ENCODE measurements at regions not wholly inside any gene's neighbourhood (a gene's known extent, or its start where the extent isn't known, plus 50 kb on each side); places are given as distances from the start of the nearest gene placed in this dataset.

DNA sequence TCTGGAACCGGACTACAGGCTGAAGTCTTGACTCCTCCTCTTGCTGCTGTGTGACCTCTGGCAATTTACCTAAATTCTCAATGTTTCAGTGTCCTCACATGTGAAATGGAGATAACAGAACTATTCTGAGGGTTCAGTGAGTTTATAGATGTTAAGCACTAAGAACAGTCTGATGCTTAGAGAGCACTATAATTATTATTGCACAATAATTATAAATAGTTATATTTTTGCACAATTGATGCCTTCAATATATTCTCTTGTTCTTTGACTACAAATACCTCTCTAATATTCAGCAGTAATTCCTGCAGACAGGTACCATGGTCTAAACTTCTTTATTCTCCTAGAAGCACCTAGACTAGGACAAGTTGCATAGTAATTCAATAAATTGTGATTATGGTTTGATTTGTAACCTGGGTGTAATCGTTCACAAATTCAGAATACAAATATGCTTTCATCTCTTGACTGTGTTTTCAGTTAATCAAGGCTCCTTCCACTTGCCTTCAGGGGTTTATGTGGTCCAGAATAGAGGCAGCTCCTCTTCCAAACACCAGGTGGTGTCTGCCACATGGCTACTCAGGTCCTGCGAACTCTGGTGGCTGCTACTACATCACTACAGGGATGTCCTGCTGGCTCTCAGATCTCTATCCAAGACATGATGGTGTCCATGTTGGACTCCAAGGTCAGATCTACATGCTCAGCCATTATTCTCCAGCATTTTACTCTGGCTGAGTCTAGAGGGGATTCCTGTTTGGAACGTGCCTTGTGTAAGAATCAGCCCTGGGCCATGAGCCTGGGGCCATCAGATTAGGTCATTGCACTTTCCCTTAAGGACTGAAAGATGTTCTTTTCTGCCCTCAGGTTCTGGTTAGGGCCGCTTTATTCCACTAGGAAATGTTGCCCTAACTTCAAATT is 103.4 kb downstream of the QRFPR start:
- DNase-seq: no peak

DNA sequence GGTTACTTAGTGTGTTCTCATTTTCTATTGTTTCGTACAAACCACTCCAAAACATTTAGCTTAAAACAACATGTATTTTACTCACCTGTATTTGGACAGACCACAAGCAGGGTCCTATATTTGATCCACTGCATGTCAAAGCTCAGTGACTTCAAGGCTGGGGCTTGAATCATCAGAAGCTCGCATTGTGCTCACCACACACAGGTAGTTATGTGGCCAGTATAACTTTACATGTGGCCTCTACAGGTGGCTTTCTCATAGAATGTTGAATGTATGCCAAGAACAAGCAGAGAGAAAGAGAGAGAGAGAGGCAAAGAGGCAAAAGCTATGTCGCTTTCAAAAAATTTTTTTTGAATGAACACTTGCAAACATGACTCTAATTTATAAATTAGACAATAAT is 107.6 kb downstream of the QRFPR start:
- no peak for DNase-seq

DNA sequence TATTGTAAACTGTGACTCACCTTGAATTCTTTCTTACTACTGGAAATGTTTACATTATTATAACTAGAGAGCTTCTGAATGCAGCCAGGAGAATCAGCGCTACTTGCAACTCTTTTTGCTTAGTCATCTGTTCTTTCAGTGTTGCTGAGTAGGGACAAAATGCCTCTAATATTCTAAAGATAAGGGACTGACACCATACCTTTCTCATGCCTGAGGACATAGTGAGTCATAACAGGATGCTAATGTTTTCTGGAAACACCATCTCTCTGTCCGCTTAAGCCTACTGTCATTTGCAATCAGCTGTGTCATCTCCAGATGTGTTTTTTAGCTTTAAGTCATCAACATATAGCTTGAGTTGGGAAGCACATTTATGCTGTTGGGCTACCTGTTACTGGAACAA is 108.3 kb downstream of the QRFPR start:
- no peak for DNase-seq

DNA sequence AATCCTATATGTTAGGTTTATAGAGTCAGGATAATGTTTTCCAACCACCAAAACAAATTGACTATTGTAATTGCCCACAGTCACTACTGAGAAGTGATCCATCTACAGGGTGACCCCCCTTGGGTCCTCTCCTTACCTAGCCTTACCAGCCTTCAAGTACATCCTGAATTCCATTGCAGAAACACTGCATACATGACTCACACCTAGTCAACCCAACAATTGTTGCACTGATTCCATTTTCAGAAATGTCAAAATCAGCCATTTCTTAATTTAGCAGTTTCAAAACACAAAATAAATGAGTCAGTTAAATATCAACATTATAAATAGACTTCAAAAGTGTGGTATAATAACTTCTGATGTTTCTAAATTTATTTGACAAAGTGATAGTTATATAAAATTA is 106.3 kb upstream of the TNIP3 start:
- no peak for DNase-seq

DNA sequence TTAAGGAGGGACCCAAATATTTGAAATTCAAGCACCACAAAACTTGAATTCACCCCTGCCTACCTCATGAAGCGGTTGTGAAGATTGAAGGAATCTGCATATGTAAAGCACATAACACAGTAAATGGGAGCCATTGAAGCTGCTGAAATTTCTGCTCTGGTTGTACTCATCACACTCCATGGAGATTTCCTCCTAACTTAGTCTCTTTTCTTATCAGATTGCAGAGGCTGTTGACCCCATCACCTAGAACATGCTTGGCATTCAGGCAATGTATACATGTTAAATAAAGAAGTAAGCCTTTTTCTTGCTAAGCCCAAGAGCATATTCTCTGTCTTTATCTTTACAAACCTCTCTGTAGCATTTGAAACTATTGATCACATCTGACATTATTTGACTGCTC is 104.9 kb upstream of the TNIP3 start:
- DNase-seq: no peak

DNA sequence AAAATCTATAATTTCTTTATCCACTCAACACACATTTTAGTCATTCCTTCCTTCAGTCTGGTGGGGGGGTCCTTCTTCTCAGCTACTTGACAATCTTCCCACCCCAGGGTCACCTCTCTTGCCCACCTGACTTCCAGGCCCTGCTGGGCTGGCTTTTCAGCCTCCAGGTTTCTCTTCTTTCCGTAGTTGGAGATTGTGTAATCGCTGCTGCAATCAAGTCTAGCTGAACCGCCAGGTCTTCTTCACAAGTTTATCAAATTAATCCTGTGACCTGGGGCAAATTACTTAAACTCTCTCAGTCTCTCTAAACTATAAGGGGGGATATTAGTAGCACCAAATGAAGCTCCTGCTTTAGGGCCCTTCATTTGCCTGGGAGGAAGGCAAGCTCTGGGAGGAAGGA is 102.9 kb upstream of the TNIP3 start:
- no peak for DNase-seq

DNA sequence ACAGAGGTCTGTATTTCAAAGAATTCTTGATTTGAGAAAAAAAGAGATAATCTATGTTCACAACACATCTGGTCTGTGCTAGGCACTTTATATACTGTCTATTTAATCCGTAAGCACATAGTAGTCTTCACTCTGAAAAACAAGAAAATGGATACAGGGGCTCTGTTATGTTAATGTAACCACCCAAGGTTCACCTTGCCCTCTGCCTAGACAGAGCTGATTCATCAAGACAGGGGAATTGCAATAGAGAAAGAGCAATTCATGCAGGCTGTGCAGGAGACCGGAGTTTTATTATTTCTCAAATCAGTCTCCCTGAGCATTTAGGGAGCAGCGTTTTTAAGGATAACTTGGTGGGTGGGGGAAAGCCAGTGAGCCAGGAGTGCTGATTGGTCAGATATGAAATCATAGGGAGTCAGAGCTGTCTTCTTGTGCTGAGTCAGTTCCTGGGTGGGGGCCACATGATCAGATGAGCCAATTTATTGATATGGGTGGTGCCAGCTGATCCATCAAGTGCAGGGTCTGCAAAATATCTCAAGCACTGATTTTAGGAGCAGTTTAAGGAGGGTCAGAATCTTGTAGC is 92.9 kb upstream of the TNIP3 start:
- DNase-seq: no peak

DNA sequence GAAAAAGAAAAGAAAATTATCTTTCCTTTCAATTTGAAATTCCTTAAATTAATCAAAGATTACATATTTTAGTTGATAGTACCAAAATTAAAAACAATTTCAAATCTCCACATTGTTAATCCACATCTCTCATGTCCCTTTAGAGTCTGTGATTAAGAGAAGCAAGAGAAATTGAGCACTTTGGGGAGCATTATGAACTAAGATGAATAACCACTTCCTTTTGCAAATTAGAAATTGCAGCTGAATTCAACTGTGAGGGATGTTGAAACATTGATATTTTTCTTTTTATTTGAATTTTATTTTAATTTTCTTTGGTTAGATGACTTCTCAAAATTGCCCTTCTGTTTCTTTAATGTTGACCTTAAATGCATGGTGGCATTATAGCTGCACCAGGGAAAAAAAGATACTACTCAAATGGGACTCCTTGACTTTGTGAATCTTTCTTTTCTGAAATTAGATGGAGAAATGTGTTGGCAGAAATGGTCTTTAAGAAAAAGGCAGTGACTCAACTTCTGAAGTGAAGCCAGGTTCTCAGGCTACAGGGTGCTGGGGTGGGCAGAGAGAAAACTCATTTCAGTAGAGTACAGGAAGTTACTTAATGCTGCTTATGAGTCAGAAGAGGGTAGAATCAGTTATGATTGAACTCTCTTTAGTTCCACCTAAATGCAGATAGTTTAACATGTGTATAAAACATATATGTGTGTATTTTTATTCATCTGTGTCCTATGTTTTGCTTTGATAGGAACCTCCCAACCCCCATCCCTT is 92.0 kb upstream of the TNIP3 start:
- DNase-seq: peak; percentile 32 to 72

DNA sequence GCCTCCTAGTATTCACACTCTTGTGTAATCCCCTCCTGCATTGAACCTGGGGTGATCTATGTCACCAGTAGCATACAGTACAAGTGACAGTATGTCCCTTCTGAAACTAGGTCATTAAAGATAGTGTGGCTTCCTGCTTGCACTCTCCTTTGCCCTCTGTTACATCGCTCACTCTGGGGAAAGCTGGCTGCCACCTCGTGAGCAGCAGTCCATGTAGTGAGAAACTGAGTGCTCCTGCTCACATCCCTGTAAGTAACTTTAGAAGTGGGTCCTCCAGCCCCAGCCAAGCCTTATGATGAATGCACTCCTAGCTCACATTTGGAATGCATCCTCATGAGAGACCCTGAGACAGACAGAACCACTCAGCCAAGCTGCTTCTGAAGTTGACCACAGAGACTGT is 89.8 kb upstream of the TNIP3 start:
- no peak for DNase-seq

DNA sequence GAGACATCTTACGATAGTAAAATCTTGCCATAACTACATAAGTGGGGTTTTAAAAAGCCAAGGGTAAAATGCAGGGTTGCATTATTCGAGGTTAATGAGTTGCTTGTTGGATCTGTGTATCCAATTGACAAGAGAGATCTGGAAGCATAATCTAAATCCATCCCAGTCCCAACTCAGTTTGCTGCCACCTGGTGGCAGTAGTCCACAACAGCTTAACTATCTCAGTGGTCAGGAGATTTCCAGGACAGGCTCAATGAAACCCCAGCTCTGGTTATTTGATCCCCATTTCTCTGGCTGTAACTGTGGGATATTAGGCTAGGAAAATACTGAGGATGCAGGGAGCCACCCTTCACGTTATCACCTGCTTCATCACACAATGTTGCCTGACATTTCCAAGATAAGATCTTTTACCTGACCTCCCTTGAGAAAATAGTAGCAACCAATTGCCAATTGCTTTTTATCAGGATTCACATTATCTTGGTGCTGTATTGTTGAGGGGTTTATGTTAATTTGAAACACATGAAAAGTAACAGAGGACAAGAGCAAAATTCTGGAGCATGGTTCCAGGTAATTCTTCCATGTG is 88.2 kb upstream of the TNIP3 start:
- peak; percentile 45 to 49 for DNase-seq

DNA sequence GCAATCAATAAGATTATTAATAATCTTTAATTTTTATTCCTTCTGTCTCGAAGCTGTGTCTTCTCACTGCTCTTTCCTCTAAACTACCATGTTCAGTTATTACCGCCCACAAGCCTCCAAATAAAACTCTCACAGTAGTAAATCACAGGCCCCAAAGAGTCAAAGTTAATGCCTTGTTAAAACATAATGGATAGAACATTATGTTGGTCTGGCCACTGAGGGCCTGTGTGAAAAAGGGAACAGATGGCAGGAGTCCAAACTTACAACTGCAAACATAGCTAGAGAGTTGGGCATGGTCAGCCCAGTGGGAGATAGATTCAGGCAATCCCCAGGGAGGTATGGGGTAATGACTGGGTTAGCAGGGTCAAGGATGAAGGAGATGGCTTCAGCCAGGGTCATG is 84.6 kb upstream of the TNIP3 start:
- DNase-seq: no peak

DNA sequence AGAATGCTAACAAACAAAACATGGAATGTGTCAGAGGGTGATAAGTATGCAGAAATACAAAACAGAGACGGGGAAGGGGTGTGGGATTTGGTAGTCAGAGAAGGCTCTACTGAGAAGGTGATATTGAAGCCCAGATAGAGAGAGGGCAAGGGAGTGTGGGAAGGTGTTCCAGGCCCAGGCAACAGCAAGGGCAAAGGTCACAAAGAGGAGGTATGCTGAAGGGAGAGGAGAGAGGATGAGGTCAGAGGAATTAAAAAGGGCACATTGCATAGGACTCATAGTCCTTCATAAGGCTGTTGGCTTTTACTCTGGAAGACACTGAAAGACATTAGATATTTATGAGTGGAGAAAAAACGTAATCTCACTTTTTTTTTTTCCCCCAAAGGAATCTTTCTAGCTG is 82.6 kb upstream of the TNIP3 start:
- DNase-seq: no peak

DNA sequence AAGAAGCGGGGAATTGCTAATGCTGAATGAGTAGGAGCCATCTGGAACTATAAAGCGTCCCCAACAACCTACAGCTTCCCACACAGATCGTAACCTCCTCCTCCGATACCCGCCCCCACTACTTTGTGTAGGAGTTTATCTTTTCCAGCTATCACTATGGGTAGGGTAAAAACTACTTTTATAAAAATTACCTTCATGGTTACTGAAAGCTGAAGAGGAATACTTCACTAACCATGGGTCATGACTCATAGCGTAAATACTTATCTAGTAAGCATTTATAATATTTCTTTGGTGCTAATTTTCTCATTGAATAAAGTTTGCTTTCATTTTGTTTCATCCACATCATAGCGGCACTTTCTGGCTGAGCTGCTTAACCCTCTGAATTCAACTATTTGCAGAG is 79.4 kb upstream of the TNIP3 start:
- peak; percentile 25 to 62 for DNase-seq

DNA sequence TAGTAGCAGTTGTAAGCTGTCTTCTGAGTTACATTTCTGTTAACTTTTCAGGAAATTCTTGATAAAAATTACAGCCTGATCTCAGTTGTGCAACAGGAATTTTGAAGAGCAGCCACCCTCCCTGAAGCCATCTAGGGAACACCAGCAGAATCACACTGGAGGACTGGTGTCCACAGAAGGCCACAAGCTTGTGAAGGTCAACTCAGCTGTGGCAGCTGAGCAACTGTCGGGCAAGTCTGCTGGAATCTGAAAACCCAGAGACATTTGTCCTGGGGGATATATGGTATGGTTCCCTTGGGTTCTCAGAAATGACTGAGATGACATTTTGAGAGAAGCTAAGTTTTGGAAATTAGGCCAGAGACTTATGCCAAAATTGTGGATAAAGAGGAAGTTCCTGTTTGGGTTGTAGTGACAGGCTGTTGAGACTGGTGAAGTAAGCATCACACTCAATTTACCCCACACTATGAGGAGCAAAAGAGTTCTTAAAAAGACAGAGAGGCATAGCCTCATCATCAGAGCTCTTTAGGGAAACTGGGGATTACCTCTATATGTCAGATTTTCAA is 78.1 kb upstream of the TNIP3 start:
- no peak for DNase-seq

DNA sequence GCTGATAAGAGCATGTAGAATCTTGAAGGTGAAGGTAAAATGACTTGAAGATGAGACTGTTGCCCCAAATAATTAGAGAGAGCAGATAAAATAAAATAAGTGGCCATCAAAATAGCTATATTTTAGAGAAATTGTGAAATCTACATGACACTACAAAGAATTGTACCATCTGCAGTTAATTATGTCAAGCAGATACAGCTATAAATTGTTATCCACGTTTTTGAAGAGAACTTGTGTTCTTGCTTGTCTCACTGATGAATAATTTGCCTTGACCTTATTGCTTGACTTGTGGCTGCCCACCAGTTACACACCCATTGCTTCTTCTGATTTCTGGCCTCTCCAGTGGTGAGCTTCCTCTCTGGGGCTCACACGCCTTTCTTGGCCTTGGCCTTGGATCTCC is 75.8 kb upstream of the TNIP3 start:
- DNase-seq: no peak

DNA sequence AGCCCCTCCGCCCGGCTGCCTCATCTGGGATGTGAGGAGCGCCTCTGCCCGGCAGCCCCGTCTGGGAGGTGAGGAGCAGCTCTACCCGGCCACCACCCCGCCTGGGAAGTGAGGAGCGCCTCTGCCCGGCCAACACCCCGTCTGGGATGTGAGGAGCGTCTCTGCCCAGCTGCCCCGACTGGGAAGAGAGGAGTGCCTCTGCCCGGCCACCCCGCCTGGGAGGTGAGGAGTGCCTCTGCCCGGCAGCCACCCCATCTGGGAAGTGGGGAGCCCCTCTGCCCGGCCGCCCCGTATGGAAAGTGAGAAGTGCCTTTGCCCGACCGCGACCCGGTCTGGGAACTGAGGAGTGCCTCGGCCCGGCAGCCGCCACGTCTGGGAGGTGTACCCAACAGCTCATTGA is 74.3 kb upstream of the TNIP3 start:
- DNase-seq: no peak

DNA sequence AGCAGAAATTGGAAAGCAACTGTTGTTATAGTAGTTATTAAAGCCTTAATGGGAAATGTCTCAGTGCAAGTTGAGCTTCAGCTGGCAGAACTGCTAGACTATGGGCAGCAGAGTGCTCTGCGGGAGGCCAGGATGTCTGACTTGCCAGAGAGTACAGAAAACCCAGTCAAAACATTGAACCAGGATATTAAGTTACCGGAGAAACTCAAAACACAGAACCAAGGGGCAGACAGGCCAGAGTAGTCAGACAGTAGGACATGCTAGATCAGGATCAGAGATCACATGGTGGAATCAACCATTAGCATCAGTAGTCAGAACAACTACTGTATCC is 72.9 kb upstream of the TNIP3 start:
- DNase-seq: no peak

DNA sequence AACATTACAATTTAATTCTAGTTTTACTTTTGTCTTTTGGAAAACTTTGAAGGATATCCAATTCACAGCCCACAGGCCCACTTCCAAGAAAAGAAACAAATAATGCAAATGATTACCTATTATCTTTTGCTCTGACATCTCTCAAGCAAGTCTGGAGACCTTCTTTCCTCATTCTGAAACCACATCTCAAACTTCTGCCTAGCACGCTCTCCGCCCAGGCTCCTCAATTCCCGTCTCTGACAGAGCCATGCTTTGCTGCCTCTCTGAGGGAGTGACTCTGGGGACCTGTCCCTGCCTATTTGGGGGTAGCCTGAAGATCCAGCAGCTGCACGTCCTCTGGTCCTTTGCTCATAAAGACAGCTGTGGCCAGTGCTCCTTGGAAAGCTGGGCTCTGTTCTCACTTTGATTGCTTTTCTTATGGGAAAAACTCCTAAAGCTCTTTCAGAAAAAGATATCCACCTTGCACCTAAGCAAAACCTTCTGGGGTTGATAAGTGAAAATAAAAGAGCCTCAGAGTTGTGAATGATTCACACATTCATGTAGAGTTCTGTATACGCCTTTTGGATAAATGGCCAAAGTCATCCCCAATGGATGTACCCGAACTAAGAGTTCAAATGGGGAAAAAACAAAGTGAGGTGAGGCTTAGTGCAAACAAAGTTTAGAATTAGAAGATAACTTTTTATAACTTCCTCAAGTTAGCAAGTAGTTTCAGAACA is 72.4 kb upstream of the TNIP3 start:
- DNase-seq: no peak

DNA sequence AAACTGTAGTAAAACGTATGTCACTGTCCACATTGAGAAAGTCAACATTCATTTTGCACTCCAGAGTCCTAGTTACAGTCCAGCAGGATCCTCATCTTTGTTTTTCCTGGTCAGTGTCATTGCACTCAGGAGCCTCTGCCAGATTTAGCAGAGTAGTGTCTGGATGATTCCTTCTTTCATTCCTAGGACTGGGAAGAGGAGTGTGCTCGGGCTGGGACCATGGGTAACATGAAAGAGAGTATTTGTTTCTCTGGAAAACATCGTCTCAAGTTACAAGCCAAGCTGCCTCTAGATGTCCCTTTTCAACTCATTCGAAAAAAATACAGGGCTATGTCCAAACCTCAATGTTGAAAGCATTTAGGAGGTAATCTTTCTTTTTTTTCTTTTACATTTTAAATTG is 69.9 kb upstream of the TNIP3 start:
- DNase-seq: no peak

DNA sequence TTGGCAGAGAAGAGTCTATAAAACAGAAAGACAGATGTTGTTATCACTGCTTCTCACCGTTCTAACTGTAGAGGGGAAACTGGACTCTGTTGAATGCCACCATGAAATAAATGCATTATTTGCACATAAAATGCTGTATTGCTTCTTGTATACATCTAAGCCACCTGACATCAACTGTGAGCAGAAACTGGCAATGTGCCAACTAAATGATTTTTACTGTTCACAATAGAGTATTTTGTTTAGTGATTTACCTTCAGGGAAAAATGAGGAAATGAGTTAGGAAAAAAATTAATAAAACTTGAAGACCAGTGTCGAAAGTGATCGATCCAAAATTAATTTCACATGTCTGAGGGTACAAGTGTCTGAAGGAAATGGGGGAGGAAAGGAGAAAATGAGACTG is 65.9 kb upstream of the TNIP3 start:
- DNase-seq: no peak

DNA sequence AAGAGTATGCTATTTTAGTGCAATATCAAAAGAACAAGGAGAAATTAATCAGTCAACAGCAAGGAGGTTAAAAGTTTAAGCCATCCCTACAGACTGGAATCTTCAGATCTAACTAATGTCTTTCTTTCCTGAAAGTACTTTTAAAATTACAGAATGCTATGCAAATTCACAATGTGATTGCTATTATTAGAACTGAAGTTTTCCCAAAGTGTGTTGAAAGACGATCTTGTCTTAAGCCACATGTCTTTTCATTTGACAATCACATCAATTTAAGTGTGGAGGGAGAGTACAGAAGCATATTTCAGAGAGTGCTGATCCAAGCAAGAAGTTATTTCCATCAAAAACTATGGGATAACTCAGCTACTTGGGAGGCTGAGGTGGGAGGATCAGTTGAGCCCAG is 64.7 kb upstream of the TNIP3 start:
- DNase-seq: no peak

DNA sequence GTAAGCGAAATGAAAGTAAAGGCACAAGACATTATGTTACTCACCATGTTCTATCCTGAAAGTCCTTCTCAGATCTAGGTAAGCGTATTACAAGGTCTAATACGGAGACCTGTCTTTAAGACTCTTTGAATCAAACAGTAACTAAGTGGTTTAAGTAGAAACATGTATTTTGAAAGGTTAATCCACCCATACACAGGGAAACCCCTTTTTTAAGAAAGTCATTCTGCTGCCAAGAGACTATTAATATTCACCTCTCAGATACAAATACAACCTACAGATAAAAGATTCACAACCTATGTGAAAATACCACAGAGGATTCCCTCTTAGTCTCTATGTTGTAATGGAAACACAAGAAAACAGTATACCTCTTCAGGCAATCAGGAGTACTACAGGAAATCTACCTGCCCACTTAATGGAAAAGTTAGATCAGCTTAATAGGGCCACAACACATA is 63.2 kb upstream of the TNIP3 start:
- no peak for DNase-seq

DNA sequence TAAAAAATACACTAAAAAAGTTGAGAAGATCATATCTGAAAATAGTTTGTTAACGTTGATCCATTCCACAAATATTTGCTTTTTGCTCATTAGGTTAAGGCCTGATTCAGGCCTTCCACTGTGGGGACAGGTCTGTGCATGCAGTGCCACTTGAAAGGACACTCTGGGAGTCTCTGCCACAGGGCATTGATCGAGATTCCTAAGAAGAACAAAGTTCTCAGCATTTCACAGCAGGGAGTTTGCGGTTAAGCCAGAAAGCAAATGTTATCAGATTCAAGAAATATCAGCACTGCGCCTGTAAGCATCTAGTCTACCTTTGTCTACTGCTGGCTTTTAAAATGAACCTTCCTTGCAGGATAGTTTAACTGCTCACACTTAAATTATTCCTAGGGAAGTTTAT is 62.2 kb upstream of the TNIP3 start:
- DNase-seq: no peak
